Stimulated activated CD8-positive, alpha-beta memory T cell treated with anti-CD3 and anti-CD28 coated beads, Interleukin-15, amount 100 ng/mL, for 4 hours (primary cell): ENCODE measurements at regions not wholly inside any gene's neighbourhood (a gene's known extent, or its start where the extent isn't known, plus 50 kb on each side); places are given as distances from the start of the nearest gene placed in this dataset.

Experiments used
- DNase-seq, 2 donors: peaks; one replicate each; pipeline ENCODE4 v3.0.0-alpha.2; 2020; ENCODE audit warnings: low read depth in 2 of 2

GRCh38 chr13:90532861-90533492 is 814.5 kb upstream of the MIR17HG start:
- DNase-seq = no peak

DNA sequence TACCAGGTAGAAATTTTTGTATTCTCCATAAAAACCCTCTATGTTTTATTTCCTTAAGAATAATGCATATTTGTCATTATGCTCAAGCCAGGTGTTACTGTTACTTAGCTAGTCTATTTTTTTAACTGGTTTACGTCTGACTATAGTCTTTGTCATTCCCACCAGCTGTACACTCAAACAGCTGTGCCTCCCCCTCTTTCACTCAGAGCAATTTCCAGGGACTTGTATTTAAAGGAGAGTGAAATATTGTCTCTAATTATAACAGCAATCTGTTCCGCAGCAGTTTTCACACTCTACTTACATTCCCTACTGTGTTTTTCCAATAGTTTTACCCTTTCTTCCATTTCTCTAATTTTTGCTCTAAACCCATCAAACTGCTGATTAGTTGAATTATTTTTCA is 813.6 kb upstream of the MIR17HG start:
- no peak for DNase-seq

DNA sequence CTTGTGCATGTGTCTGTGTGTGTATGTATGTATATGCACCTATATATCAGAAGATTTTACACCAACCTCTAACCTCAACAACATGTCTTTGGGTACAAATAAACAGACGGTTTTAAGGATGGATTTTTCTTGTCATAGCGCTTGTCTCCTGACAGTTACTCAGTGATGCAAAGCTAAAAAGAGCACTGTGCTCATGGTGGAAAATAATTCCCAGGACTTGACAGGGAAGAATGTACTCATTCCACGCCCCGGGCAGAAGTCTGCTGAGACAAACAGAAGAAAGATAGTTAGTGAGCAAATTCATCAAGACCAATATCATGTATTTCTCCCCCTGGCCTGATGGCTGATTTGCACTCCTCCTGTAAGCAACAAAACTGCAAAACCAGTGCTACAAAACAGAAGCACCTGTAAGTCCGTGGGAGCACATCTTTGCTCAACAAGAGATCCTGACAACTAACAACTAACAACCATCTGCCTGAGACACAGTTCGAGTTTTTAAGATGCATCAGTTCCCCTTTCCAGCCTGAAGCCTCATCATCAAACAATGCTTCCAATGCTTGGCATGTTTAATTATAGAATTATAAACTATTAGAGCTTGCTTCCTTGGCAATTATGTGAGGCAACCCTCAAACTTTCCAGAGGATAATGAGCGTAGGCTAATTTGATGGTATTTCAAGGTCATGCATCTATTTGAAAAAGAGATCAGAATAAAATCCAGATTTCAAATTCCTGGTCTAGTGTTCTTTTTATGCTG is 812.7 kb upstream of the MIR17HG start:
- no peak for DNase-seq

DNA sequence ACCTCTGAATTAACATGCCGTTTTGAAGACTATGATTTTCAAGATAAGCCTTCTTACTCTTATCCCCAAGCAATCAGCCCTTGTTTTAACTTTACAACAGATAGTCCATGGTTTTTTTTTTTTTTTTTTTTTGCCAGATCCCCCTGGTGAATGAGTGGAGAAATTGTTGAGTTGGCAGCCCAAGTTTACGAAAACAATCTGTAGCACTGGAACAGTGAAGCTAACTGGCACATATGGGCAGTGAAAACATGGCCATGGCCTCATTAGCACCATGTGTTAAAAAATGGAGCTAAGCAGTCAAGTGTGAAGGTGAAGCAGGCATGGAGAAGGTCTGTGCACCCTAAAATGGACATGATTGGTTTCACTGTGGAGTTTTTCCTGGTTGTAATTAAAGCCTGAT is 812.1 kb upstream of the MIR17HG start:
- no peak for DNase-seq

DNA sequence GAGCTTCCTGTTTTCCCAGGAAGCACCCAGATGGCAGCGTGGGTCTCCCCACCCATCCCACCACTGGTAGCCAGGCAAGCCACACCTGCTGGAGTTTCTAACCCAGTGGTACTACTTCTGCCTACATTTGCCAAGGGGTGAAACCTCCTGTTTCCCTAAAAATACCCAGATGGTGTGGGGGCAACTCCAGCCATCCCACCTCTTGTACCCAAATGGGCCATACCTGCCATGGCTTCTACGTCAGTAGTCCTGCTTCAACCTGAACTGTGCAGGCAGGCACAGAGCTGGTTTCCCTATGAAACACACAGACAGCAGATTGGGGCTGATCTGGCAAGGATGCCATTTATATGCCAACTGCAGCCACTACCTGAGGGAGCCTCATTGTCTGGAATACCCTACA is 809.4 kb upstream of the MIR17HG start:
- no peak for DNase-seq

GRCh38 chr13:90541346-90541745 is 806.1 kb upstream of the MIR17HG start:
- DNase-seq = no peak

- no peak for DNase-seq
Measured at GRCh38 chr13:90542959-90543505, 804.5 kb upstream of the MIR17HG start.

GRCh38 chr13:90545070-90545840 is 802.2 kb upstream of the MIR17HG start:
- no peak for DNase-seq

GRCh38 chr13:90547272-90547790 is 800.2 kb upstream of the MIR17HG start:
- DNase-seq = no peak

DNA sequence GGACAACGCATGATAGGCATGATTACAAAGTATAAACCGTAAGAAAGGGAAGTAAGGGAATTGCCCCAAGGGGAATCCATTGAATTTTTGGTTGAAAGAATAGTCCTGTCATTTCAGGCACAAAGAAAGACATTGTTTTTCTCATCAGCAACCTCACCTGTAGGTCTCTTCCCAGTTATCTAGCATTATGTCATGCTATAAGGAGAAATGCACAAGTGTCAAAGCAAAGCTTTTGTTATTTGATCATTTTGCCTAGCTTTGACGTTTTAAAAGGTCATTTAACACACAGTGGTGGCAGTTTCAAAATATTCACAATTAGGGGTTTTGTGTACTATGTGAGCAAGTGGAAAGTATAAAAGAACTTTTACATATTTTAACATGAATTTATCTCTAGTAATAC is 796.2 kb upstream of the MIR17HG start:
- DNase-seq = no peak

DNA sequence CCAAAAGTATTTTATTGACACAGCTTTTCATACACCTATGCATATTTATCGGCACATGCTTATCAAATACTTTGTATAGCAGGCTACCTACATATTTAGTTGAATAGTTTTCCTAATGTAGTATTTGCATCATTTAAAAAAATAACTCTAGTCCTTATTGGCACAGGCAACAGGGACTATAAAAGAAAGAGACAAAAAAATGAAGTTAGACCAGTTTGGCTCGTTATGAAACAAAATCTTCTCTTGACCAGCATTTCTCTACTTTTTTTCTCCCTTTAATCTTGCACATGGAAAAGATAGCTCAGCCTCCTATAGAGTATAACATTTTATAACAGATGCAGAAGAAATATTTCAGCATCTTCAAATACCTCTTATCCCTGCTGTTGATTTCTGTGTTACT is 794.8 kb upstream of the MIR17HG start:
- DNase-seq = no peak

- no peak for DNase-seq
Measured at GRCh38 chr13:90553159-90553558, 794.3 kb upstream of the MIR17HG start.

GRCh38 chr13:90557626-90558025 is 789.9 kb upstream of the MIR17HG start:
- no peak for DNase-seq

DNA sequence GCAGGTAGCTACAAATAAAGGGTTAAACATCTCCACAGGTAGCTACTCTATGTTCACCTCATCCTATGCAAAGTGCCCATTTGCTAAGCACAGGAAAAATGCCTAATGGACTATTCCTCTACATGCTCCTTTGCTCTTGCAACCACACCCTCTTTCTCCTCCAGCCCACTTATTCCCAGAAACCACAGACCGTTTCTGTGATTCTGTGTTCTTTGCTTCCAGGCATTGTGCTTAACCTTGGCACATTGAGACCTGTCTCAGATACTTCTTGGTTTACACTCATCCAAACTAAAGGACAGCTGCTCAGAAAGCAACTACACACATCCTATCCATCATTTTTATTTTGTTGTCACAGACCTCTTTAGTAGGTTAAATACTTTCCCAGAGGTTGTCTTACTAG is 785.0 kb upstream of the MIR17HG start:
- DNase-seq = no peak

- no peak for DNase-seq
Measured at GRCh38 chr13:90564096-90564495, 783.4 kb upstream of the MIR17HG start.

DNA sequence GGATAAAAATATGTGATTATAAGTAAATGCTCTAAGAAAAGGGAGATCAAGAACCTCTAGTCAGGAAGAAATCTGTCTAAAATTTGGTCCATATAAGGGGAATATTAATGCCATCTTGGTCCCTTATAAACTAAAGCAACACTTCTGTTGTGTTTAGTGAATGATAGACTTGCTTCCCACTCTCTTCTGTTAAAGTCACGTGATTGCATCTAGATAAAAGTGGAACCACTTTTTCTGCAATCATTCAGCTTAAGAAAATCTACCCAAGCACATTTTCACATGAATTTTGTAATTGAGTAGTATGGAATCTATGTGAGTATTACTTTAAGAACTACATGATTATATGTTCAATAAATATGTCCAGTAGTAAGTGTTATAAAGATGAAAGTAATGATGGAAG is 782.9 kb upstream of the MIR17HG start:
- DNase-seq = no peak

DNA sequence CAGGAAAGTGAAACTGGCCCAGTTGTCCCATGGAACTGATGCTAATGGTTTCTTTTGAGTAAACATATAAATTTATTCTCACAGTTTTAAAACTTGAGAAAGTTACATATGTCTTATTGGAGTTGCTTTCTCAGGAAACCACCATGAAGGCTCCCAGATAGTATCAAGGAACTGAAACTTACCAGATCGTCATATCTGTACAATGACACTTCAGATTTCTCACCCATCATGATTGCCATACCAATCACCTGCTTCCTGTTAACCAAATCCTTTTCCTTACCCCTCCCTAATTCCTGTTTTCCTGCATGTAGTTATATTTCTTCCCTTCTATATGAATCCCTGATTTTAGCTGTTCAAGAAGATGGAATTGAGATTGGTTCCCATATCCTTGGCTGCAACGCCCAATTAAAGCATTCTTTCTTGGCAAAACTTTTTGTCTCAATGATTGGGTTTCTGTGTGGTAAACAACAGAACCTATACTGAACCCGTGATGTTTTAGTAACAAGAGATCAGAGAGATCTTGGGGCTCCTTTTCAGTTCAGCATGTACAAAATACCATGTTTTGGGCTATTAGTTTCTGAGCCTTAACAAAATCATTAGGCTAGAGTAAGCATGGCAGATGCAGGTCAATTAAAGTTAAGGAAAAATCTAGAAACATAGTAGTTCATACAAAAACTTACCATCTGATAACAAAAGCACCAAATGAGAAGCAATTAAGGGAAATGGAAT is 781.3 kb upstream of the MIR17HG start:
- DNase-seq = no peak

DNA sequence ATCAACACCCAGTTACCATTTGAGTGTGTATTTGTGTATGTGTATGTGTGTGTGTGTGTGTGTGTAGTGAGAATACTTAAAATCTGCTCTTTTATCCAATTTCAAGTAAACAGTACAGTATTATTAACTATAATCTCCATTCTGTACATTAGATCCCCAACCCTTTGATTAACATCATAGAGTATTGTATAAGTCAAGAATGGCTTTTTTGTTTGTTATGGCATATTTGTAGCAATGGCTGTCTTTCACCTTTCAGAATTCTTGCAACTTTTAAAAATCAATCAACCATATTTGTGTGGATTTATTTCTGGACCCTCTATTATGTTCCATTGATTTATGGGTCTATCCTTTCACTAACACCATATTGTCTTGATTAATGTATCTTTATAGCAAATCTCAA is 779.3 kb upstream of the MIR17HG start:
- DNase-seq = no peak

- DNase-seq = no peak
Measured at GRCh38 chr13:90576067-90576466, 771.4 kb upstream of the MIR17HG start.

- no peak for DNase-seq
Measured at GRCh38 chr13:90577726-90578125, 769.8 kb upstream of the MIR17HG start.

GRCh38 chr13:90585392-90585791 is 762.1 kb upstream of the MIR17HG start:
- DNase-seq = no peak
